HG03520 (cell line): ENCODE measurements at regions not wholly inside any gene's neighbourhood (a gene's known extent, or its start where the extent isn't known, plus 50 kb on each side); places are given as distances from the start of the nearest gene placed in this dataset.
"Not testable (repeated sequence)": the region's sequence is repeated elsewhere in the genome, so short reads cannot be mapped to it uniquely, and the experiment has no call there.

Experiments used
- ATAC-seq: cut with Tn5 transposase; IDR thresholded peaks from one replicate; pipeline ENCODE4 v1.9.1; 2021; ENCODE audit warnings: mild to moderate bottlenecking, moderate library complexity; ENCODE audit not compliant: unreplicated experiment

DNA sequence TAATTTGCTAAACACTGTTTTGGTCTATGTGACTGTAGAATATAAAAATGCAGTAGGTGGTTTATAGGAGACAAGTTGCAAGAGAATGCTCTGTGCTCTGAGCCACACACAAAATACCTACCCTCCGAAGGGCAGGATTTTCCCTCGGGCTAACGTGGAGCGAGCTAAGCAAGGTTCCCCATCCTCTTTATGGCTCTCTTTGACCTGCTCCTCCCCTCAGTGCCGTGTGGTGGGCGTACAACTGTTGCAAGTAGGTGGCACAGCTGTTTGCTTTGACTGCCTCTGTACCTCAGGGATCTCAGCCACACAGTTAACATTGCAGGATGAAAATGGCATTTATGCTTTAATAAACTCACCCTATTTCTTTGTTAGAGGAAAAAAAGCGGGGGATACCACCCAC lies 339.1 kb downstream of the SATB1 start:
- no peak for ATAC-seq

DNA sequence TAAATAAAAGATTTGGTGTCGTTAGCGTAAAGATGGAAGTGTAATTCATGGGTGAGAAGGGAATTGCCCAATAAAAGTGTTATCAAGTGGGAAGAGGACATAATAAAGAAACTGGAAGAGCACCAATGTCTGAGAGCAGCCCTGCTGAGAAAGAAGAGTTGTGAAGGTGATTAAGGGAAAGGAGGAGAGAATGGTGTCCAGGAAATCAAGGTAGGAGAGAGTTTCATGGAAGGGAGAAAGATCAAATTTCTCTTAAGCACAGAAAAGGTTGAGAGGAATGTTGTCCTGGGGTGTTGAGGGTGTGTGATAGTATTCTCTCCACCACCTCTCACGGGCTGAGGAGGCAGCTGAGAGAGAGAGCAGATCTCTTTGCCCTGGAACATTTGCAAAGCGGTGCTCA lies 339.7 kb downstream of the SATB1 start:
- ATAC-seq: no peak

DNA sequence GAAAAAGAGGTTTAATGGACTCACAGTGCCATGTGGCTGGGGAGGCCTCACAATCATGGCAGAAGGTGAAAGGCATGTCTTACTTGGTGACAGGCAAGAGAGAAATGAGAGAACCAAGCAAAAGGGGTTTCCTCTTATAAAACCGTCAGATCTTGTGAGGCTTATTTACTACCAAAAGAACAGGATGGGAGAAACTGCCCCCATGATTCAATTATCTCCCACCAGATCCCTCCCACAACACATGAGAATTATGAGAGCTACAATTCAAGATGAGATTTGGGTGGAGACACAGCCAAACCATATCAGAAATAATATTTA lies 340.8 kb upstream of the TBC1D5 start:
- not testable (repeated sequence) for ATAC-seq

DNA sequence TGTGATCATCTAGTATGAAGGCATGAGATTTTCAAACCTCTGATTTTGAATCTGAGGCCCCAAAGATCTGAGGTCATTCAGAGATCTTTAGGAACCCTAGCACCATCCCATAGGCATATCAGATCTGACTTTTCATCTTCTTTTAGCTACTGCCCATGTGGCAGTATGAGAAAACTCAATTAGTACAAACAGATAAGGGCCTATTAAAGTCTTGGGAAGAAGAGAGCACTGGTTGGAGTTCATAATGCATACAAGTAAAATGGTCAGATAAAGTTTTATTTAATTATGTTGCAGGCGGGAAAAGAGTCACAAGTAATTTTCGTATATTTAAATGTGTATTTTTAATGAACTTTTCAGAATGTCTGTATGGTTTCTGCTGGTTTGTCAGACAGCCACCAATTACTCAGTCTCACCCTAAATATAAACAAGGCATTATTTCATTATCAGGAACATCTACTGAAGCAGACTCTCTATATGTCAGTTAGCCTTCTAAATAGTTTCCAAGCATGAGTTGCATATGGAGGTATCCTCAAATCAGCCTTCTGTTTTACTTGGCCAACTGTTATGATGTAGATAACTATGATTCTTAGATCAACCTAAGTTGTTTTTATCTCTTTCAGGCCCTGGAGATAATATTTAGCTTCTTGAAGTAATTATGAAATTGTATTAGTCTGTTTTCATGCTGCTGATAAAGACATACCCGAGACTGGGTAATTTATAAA lies 340.3 kb upstream of the TBC1D5 start:
- ATAC-seq: no peak

DNA sequence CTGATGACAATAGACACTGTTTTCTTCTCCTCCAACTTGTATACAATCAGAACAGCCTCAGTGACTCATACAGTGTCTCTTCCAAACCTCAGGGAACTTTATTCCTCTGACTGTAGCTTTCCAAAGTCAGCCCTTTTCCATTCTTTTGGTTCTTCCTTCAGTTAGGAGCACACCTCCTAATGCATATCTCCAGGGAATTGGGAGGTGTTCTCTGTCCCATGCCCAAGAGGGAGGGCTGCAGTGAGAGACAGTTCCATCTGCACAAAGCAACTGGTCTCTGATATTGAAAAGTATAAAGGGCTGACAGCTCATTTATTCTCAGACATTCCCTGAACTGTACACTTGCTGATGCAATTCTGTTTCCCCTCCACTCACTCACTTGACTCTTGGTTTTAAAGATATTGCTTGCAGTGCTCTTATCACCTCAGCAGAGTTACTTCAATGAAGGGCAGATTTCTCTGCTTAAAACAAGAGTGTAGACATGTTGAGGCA lies 337.8 kb upstream of the TBC1D5 start:
- no peak for ATAC-seq

DNA sequence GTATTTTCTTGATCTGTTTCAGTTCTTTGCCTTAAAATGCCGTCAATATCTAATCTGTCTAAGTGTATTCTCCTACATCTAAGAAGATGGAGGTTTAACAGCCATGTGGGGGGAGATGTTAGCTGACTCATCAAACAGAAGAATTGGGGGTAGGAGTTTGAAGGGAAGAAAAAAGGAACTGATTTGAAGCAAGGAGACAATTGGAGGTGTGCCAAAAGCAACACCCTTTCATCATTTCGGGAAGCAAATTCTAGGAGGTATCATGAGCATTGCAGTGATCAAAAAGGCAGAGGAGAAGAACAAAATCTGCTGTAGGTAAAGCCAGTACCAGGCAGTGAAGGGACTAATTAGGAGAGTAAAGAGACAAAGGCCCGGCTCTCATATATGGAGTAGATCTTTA lies 337.3 kb upstream of the TBC1D5 start:
- no peak for ATAC-seq

DNA sequence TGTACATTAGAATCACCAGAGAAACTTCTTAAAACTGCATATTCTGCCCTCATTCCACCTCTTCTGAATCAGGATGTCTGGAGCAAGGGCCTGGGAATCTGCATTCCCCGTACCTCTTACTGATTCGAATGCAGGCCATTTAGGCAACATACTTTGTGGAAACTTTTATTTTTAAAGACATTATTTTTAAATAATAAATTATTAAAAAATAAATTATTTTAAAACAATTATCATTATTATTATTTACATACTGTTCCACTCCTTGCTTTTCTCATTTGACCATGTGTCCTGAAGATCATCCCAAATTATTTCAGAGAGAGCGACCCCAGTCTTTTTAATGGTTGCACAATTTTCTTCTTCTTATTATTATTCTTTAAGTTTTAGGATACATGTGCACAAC lies 336.6 kb upstream of the TBC1D5 start:
- ATAC-seq: no peak

DNA sequence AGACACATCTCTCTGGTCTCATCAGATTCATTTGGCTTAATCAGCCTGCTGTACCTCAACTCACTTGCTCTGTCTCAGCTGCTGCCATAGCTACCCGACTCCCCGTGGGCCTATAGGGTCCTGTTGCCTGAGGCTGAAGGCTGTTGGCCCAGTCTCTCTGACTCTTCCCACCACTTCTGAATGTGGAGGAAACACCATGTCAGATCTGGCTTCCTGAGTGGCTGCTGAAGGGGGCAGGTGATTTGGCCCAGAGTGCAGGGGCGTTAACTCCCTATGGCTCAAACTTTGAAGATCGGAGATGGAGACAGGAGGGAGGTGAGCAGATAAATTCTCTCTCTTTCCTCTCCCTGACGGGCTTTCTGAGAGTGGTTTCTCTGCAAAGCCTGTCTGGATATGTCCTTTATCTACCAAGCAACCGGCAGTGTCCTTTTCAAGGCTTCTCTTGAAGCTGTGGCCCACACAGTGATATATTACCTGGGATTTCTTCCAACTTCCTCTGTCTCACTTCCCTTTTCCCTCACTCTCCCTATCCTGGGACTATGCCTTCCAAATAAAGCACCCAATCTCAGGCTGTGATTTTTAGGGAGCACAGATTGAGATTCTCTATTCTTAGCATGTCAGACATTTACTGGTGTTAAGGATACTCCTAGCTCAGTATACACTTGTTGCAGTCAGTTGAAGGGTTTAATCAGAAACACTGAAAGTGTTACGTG lies 334.9 kb upstream of the TBC1D5 start:
- no peak for ATAC-seq

DNA sequence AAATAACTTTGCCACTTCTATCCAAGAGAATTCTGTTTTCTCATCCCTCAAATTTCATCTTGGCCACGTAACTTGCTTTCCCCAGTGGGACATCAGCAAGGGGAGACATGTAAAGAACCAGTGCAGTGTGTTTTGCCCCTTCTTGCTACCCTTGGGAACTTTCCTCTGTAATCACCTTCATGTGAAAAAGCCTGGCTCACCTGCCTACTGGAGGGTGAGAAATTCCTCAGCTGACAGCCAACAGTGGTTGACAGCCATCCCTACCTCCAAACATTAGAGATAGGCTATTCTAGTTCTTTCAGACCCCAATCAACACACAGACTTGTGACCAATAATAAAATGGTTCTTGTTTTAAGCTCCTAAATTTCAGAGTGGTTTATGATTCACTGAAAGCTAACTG lies 333.9 kb upstream of the TBC1D5 start:
- ATAC-seq: no peak

DNA sequence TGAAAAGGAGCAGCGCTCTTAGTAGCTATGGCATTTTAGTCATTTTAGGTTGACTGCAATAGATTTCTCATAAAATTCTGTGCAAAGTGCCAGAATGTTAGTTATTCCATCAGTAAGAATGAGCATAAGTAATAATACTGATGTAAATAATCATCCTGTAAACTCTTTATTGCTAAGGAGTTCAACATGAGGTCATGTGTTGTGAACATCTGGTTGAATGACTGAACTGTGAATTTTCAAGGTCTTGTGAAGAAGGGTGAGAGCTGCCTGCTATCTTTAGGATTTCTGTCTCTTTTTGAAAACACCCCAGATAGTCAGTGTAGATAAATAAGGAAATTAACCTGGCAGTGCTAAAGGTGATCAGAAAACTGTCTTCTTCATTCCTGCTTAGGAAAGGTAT lies 333.4 kb upstream of the TBC1D5 start:
- no peak for ATAC-seq

DNA sequence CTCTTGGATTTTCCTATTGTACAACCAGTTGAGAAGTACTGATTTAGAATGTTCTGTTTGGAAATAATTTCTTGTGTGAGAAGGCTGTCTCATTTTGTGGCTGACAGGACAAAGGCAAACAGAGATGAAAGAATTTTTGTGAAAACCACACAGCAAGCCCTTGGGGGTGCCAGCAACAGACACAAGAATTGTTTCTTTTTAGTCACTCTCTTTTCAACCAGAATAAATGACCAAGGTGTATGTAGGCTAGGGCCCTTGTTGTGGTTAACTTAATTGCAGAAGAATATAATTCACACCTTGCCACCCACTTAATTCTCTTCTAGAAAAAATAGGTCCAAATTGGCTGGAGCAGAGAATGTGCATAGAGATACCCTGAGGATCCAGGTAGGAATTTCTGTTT lies 329.4 kb upstream of the TBC1D5 start:
- no peak for ATAC-seq

DNA sequence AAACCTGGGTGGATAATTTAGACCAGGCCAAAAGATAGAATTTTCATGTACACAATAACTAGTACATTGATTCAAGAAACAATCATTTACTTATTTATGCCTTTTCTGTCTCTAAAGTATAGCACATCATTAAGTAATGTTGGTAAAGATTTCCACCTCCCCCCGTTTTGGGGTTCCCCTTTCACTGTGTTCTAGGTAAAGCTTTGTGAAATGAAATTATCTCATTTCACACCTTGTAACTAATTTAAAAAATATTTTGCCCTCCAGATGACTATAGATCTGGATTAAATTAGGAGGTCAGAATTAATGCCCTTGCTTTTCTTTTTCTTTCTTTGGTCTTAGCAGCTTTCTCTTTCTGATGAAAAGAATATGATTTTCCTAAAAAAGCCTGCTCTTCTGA lies 328.5 kb upstream of the TBC1D5 start:
- ATAC-seq: no peak

DNA sequence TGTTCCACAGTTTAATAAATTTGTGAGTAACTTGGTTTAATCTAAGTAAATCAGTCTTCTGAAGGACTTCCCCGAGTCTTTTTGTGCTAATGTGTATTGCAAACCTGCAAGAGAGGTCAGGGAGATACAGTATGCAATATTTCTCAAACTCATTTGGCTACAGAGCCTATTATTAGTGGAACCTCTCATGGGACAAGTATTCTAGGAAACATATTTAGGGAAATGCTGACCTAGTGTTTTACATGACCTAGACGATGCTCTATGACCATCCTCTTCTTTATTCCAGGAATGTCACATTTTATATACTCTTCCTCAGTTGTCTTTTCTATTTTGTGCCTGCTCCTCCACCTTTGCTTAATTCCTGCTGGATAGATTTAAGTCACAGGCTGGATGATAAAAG lies 327.8 kb upstream of the TBC1D5 start:
- no peak for ATAC-seq

DNA sequence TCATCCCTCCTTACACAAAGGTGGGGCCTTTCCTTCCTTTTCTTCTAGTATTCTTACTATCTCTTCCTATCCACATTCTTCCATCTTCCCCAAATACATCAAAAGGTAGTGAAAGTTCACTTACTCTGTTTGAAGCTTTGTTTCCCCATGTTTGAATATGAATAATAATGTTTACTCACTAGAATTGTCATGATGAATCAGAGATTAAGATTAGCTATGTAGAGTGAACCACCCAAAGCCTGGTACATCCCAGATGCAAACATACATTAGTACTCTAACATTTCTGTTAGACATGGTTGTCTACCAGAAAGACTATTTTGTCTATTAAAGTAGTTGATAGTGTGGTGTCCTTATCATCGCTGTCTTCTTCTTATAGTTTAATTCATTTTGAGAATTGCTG lies 327.1 kb upstream of the TBC1D5 start:
- no peak for ATAC-seq

DNA sequence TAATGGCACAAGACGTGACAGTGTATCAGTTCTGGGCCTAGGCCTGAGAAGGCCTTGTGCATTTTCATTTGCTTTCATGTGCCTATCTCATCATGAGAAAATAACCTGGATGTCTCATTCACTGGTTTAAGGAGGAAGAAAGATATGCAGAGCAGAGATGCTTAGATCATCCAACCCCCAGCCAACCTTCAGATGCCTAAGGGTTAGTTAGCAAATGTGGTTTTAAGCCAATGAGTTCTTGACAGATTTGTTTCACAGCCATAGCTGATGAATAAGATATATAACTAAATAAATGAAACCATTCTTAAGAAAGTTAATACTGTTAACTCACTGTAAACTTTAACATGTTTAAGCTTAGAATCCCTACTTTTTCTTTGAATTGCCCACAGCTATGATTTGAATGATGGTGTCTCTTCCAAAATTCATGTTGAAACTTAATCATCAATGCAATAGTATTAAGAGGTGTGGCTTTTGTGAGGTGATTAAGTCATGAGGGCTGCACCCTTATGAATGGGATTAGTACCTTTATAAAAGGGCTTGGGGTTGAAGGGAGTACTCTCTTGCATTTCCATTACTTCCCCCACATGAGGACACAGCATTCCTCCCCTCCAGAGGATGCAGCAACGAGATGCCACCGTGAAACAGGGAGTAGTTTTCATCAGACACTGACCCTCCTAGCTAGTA lies 324.6 kb upstream of the TBC1D5 start:
- no peak for ATAC-seq

DNA sequence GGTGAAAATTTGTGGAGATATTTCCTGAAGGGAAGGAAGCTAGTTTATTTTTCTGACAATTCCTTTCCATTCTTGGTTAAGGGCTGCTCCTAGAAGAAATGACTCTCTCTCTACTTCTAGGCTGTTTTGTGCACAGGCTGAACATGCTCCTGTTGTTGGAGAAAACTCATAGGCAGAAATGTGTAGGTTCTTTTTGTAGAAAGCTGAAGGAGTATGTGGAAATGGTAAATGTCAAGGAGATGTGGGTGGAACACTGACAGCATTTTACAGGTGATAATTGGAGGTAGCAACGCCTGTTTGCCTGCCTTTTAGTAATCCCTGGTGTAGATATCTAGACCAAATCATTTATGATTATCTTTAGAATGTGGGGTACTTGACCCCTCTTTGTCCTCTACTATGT lies 322.2 kb upstream of the TBC1D5 start:
- no peak for ATAC-seq

DNA sequence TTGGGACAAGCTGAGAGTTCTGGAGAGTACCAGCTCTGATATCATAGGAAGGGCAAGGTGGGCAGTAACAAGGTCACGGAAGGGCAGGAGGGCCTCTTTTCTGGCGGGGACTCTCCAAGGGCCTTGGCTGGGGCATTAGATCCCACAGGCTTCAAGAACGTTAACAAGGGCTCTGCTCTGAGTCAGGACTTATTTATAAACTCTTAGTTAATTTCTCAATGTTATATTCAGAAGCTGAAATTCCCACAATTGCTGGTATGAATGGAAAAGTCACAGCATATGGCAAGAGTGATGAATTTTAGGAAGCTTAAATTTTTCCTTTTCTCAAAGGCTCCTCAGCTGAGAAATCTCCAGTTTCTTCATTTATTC lies 320.2 kb upstream of the TBC1D5 start:
- no peak for ATAC-seq

DNA sequence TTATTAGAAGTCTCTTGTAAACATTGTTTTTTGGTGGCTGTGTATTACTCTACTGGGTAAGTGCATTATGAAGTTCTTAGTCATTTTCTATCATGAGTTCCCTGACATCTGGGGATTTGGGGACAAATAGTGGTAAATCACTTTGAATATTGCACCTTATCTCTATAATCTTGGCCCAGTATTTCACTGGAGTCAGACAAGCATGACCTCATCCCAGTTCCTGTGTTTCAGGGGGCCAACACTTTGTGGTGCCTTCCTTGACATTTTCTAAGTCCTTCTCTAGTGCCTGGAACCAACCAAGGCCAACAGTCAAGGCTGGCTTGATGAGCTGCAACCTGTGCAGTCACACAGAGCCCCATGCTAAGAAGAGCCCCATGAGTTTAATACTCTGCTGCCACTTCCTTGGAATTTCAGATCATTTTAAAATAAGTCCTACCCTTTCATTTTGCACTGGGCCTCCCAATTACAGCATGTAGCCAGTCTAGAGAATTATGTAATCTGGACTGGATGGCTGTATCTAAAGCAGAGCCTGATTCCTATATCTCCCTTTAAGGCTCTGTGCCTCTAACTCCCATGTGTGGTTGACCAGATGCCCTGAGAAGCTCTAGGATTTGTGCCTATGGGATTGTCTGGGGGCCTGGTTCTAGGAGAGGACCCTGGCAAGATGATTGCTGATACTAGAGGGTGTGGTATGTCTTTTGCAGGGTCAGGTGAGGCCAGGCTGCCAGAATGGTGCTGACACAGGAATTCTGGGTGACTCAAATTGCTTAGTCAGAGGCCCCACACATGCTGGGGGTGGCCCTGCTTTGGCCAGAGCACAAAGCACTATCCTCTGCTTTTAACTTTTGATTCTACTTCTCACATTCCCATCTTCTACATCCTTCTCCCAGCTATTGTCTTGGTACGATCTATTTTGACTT lies 319.6 kb upstream of the TBC1D5 start:
- ATAC-seq: no peak

DNA sequence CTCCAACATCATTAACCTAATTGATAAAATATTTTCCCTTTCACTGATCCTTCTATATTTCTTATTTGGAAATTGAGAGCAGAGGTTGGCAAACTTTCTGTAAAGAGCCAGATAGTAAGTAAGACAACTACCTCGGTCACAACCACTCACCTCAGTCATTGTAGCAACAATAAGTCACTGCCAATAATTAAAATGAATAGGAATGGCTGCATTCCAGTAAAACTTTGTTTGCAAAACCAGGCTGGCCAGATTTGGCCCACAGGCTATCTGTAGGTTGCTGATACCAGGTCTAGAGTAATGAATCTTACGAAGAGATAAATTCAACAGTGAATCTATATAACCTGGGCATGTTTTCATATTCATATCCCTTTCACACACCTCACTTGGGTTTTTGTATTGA lies 316.2 kb upstream of the TBC1D5 start:
- ATAC-seq: no peak

DNA sequence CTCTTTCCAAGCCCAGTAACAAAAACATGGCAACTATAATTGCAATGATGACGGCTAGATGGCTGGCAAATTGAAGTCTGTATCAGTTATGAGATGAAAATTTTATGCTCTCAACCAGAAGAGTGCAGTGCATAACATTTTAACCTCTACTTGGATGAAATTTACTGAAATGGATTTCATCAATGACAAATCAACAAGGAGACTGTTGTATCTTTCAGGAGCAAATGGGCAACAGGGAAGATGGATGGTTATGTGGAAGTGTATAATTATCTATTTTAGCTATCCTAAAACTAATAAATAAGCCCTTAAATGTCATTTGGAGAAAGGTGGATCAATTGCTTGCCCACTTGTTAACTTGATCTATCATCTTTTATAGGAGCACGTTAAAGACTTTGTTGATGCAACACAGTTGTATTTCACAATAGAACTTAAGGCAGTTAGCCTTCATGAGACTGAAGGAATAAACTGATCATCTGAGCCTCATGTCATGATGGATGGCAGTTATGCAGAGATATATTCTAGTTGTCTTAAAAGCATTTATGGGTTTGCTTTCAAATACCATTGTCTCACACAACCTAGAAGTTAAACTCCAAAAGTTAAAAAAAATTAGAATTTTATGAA lies 315.1 kb upstream of the TBC1D5 start:
- no peak for ATAC-seq

DNA sequence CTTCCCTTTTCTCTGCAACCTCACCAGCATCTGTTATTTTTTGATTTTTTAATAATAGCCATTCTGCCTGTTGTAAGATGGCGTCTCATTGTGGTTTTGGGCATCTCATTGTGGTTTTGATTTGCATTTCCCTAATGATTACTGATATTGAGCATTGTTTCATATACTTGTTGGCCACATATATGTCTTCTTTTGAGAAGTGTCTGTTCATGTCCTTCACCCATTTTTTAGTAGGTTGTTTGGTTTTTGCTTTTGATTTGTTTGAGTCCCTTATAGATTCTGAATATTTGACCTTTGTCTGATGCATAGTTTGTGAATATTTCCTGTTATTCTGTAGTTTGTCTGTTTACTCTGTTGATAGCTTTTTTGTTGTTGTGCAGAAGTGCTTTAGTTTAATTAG lies 312.2 kb upstream of the TBC1D5 start:
- no peak for ATAC-seq
